ENCODE measurements at regions not wholly inside any gene's neighbourhood (a gene's known extent, or its start where the extent isn't known, plus 50 kb on each side); places are given as distances from the start of the nearest gene placed in this dataset.

DNA sequence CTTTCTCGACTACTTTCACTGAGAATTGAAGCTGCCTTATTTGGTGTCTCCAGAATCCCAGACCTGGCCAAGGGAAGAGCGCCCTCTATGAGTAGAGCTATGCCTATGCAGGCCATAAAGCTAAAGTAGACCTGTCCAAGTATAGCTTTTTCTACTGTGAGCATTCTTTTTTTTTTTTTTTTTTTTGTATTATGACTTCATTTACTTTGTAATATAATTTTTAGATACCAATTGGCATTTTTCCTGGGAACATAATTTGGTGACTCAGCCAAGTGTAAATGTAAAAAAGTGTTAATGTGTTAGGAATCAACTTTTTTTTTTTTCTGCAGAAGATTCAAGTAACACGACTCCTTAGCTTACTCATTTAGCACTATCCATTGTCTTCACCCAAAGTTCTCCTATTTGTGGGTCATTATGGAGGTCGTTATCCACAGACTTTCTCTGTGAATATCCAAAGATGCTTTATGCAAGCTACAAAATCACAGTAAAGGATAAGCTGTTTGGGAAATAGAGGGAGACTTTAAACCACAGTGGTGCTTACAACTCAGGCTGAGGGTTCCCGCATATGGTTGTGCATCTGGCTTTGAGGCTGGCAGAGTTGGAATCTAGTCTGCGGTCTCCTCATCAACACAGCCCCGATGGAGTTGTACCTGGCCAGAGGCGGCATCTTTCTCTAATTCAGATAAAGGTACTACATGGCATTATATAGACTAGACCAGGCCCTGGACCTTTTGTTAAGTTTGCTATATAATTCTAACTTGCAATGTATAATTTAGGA lies 1040.2 kb upstream of the SORCS1 start:
- intact Hi-C loops (cut with DNase I): no loop called here
- H3K36me3 ChIP-seq: no peaks in the 10 kb centered on the region
- 52 to 54% (median 54%) methylated on average over 8 of the region's 8 CpGs for WGBS, 3 donors
- H3K9me3 ChIP-seq: no peaks in the 10 kb centered on the region
- no peak overlapping the region for H3K4me3 ChIP-seq
- H3K27ac ChIP-seq: no peak overlapping the region
- TF ChIP-seq, protein P1, sequence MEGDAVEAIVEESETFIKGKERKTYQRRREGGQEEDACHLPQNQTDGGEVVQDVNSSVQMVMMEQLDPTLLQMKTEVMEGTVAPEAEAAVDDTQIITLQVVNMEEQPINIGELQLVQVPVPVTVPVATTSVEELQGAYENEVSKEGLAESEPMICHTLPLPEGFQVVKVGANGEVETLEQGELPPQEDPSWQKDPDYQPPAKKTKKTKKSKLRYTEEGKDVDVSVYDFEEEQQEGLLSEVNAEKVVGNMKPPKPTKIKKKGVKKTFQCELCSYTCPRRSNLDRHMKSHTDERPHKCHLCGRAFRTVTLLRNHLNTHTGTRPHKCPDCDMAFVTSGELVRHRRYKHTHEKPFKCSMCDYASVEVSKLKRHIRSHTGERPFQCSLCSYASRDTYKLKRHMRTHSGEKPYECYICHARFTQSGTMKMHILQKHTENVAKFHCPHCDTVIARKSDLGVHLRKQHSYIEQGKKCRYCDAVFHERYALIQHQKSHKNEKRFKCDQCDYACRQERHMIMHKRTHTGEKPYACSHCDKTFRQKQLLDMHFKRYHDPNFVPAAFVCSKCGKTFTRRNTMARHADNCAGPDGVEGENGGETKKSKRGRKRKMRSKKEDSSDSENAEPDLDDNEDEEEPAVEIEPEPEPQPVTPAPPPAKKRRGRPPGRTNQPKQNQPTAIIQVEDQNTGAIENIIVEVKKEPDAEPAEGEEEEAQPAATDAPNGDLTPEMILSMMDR (IDR thresholded peaks at IDR 0.05): no peak
- TF ChIP-seq EP300 (IDR thresholded peaks at IDR 0.05): no peak
- TF ChIP-seq POLR2A (IDR thresholded peaks at IDR 0.05): no peak
- no peaks in the 10 kb centered on the region for H3K27me3 ChIP-seq
- no peak for DNase-seq
- H3K4me1 ChIP-seq (ENCODE audit: insufficient read depth): no peaks in the 10 kb centered on the region

DNA sequence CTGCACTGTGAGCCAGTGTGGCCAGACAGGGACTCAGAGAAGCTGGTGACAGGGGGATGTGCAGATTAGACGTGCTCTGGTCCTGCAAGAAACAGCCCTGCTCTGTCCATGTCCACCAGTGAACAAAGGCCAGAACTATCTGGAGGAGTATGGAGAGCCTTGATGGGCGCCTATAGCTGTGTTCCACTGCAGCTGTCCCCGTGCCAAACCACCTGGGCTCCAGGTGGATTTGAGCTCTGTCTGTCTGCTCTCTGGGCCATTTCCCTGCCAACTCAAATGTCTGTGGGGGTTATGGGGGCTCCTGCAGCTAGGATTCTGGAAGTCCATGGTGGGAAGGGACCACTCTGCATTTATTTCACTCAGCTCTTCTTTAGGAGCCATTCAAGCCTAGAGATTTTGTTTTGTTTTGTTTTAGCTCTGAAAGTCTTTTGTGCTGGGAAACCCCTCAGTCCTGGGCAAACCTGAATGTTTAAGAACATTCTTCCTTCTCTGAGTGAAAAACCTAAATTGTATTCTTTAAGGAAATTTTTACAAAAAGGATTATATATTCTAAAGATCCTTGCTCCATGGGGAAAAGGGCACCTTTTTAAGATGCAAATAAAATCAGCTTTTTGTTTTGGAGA lies 1039.5 kb upstream of the SORCS1 start:
- Histone ChIP-seq H3K4me3 (no peak overlapping the region), H3K36me3 (no peaks in the 10 kb centered on the region), H3K9me3 (no peaks in the 10 kb centered on the region), H3K27ac (no peak overlapping the region), H3K27me3 (no peaks in the 10 kb centered on the region), H3K4me1 (ENCODE audit: insufficient read depth) (no peaks in the 10 kb centered on the region)
- intact Hi-C loops (cut with DNase I): no loop called here
- WGBS, 3 donors: 87 to 91% (median 91%) methylated on average over 3 of the region's 3 CpGs
- no peak for DNase-seq
- TF ChIP-seq EP300 (IDR thresholded peaks at IDR 0.05) (no peak), POLR2A (IDR thresholded peaks at IDR 0.05) (no peak)
- TF ChIP-seq, protein P1 (IDR thresholded peaks at IDR 0.05): no peak

DNA sequence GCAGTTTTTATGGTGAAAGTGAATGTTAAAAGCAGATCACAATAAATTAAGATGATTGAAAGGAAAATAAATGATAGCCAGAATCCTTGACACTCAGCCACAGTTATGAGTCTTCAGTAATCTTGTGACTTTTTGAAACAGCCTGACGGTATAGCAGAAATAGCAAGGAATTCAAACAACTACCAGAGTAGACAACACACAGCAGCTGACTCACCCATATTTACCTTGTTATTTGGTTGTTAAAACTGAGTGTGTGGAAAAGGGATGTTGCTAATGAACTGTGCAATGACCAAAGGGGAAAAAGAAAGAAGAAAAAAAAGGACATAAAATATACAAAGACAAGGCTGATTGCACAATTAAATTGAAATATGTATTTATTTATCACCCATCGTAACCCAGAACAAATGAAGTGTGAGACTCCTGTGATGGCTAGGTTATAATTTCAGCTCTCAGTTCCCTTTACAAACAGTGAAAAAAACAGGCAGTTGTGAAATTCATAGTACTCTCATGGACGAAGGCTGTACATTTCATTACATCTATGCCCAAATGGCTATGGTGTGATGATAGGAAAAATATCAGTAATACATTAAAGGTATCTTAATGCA lies 1023.0 kb upstream of the SORCS1 start:
- Histone ChIP-seq H3K36me3 (no peaks in the 10 kb centered on the region), H3K9me3 (no peaks in the 10 kb centered on the region), H3K27me3 (no peaks in the 10 kb centered on the region), H3K4me1 (ENCODE audit: insufficient read depth) (no peaks in the 10 kb centered on the region), H3K27ac (no peak overlapping the region), H3K4me3 (no peak overlapping the region)
- intact Hi-C loops (cut with DNase I): no loop called here
- no peak for TF ChIP-seq EP300 (IDR thresholded peaks at IDR 0.05)
- TF ChIP-seq, protein P1 (IDR thresholded peaks at IDR 0.05): no peak
- TF ChIP-seq POLR2A (IDR thresholded peaks at IDR 0.05): no peak
- WGBS, 3 donors: 13 to 22% (median 13%) methylated on average over 3 of the region's 3 CpGs
- DNase-seq: no peak

DNA sequence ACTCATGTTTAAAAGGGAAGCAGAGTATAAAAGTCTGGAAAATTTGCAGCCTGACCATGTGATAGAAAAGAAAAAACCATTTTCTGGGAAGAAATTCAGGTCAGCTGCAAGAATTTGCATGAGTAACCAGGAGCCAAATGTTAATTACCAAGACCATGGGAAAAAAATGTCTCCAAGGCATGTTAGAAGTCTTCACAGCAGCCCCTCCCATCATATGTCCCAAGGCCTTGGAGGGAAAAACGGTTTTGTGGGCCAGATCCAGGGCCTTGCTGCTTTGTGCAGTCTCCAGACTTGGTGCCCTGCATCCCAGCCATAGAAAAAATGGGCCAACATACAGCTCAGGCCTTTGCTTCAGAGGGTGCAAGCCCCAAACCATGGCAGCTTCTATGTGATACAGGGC lies 1019.6 kb upstream of the SORCS1 start:
- Histone ChIP-seq H3K27me3 (no peaks in the 10 kb centered on the region), H3K4me1 (ENCODE audit: insufficient read depth) (no peaks in the 10 kb centered on the region), H3K27ac (no peak overlapping the region), H3K36me3 (no peaks in the 10 kb centered on the region), H3K9me3 (no peaks in the 10 kb centered on the region), H3K4me3 (no peak overlapping the region)
- WGBS, 3 donors: 5 to 20% (median 13%) methylated on average over 1 of the region's 1 CpG
- DNase-seq: no peak
- intact Hi-C loops (cut with DNase I): no loop called here
- no peak for TF ChIP-seq EP300 (IDR thresholded peaks at IDR 0.05)

DNA sequence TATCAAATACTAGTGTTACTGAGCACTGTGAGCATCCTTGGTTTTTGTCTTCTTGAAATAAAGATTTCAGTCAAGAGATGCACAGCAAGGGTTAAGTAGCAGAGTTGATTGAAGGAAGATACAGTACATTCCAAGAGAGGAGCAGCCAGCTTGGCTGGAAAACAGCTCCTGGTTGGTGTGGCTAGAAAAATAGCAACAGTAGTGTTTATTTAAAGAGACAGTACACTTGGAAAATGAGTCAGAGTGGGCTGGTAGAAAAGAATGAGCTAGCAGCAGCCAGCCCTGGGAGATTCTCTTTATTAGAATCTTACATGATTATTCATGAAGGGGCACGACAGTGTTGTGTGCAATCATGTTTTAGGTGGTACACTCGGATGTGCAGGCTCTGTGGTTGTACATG lies 1016.4 kb upstream of the SORCS1 start:
- TF ChIP-seq POLR2A (IDR thresholded peaks at IDR 0.05) (no peak), EP300 (IDR thresholded peaks at IDR 0.05) (no peak)
- TF ChIP-seq, protein P1 (IDR thresholded peaks at IDR 0.05): no peak
- 51 to 77% (median 56%) methylated on average over 2 of the region's 2 CpGs for WGBS, 3 donors
- Histone ChIP-seq H3K4me3 (no peak overlapping the region), H3K9me3 (no peaks in the 10 kb centered on the region), H3K27me3 (no peaks in the 10 kb centered on the region), H3K4me1 (ENCODE audit: insufficient read depth) (no peaks in the 10 kb centered on the region), H3K36me3 (no peaks in the 10 kb centered on the region), H3K27ac (no peak overlapping the region)
- DNase-seq: no peak
- intact Hi-C loops (cut with DNase I): no loop called here

All from ovary (tissue), 7 donors.